Liver (tissue), 8 donors: ENCODE measurements at regions not wholly inside any gene's neighbourhood (a gene's known extent, or its start where the extent isn't known, plus 50 kb on each side); places are given as distances from the start of the nearest gene placed in this dataset.

Source experiments
- DNase-seq: peaks from one replicate; pipeline ENCODE4 v3.0.0-alpha.2; 2017; ENCODE audit warnings: low spot score
- H3K27ac ChIP-seq, 2 donors: one replicate each; pipeline ENCODE4 v1.7.0; 2013; ENCODE audit warnings: inconsistent platforms in 2 of 2, low read length in 2 of 2, control low read depth in 1 of 2, low read depth in 1 of 2, mild to moderate bottlenecking in 1 of 2
- H3K27me3 ChIP-seq, 4 donors: one replicate each; pipeline versions ENCODE4 v1.6.1 to v1.7.0; 2013; ENCODE audit warnings: low read length in 3 of 4, inconsistent platforms in 1 of 4, mild to moderate bottlenecking in 1 of 4, moderate library complexity in 1 of 4; ENCODE audit not compliant: control insufficient read depth in 4 of 4, insufficient read depth in 4 of 4
- H3K36me3 ChIP-seq, 4 donors: one replicate each; pipeline versions ENCODE4 v1.6.1 to v1.7.0; 2013; ENCODE audit warnings: low read length in 3 of 4, mild to moderate bottlenecking in 3 of 4, low read depth in 1 of 4, moderate library complexity in 1 of 4; ENCODE audit not compliant: control insufficient read depth in 4 of 4, insufficient read depth in 3 of 4
- H3K4me1 ChIP-seq, 4 donors: one replicate each; pipeline versions ENCODE4 v1.6.1 to v1.7.0; 2013; ENCODE audit warnings: low read length in 3 of 4, mild to moderate bottlenecking in 3 of 4, moderate library complexity in 1 of 4; ENCODE audit not compliant: control insufficient read depth in 4 of 4, insufficient read depth in 4 of 4
- H3K4me3 ChIP-seq, 3 donors: one replicate each; pipeline versions ENCODE4 v1.6.1 to v1.7.0; 2013; ENCODE audit warnings: low read length in 3 of 3, control low read depth in 1 of 3, low read depth in 1 of 3, mild to moderate bottlenecking in 1 of 3
- H3K9ac ChIP-seq, 2 donors: one replicate each; pipeline ENCODE4 v1.7.0; 2013; ENCODE audit warnings: low read length in 2 of 2, mild to moderate bottlenecking in 2 of 2, moderate library complexity in 2 of 2, control low read depth in 1 of 2, low read depth in 1 of 2
- H3K9me3 ChIP-seq, 4 donors: one replicate each; pipeline versions ENCODE4 v1.6.1 to v1.7.0; 2013; ENCODE audit warnings: low read length in 3 of 4; ENCODE audit not compliant: control insufficient read depth in 4 of 4
- ATF3 ChIP-seq: IDR thresholded peaks from 2 replicates; pipeline ENCODE4 v1.6.1; 2016; ENCODE audit warnings: antibody characterized with exemption
- CTCF ChIP-seq: fragments of 150-350 bp; IDR thresholded peaks from 2 replicates; pipeline ENCODE4 v1.5.1; 2017; ENCODE audit warnings: improper control_type of control experiment, low read depth, low read length; ENCODE audit not compliant: missing input control
- EGR1 ChIP-seq, 2 donors: IDR thresholded peaks; 2 replicates each; pipeline ENCODE4 v1.6.1; 2016 to 2018; ENCODE audit warnings: antibody characterized with exemption in 2 of 2, low read depth in 2 of 2
- FOXA1 ChIP-seq: IDR thresholded peaks from 2 replicates; pipeline ENCODE4 v1.6.1; 2016; ENCODE audit warnings: antibody characterized with exemption
- FOXA2 ChIP-seq: IDR thresholded peaks from 2 replicates; pipeline ENCODE4 v1.6.1; 2016; ENCODE audit warnings: antibody characterized with exemption
- GABPA ChIP-seq, 2 donors: IDR thresholded peaks in 1 of 2; conservative IDR thresholded peaks in 1 of 2; 2 replicates each; pipeline ENCODE4 v1.6.1; 2016; ENCODE audit warnings: antibody characterized with exemption in 2 of 2, mild to moderate bottlenecking in 1 of 2, moderate library complexity in 1 of 2
- HNF4A ChIP-seq, 2 donors: conservative IDR thresholded peaks; 2 replicates each; pipeline ENCODE4 v1.6.1; 2016; ENCODE audit warnings: antibody characterized with exemption in 2 of 2, mild to moderate bottlenecking in 2 of 2
- HNF4G ChIP-seq: IDR thresholded peaks from 2 replicates; pipeline ENCODE4 v1.6.1; 2016; ENCODE audit warnings: antibody characterized with exemption
- JUND ChIP-seq, 2 donors: IDR thresholded peaks; 2 replicates each; pipeline ENCODE4 v1.6.1; 2016; ENCODE audit warnings: antibody characterized with exemption in 2 of 2
- MAX ChIP-seq: IDR thresholded peaks from 2 replicates; pipeline ENCODE4 v1.6.1; 2016; ENCODE audit warnings: antibody characterized with exemption
- NR2F2 ChIP-seq: IDR thresholded peaks from 2 replicates; pipeline ENCODE4 v1.6.1; 2016; ENCODE audit warnings: antibody characterized with exemption
- RAD21 ChIP-seq, 2 donors: IDR thresholded peaks; 2 replicates each; pipeline ENCODE4 v1.6.1; 2016; ENCODE audit warnings: antibody characterized with exemption in 2 of 2, mild to moderate bottlenecking in 2 of 2
- REST ChIP-seq: IDR thresholded peaks from 2 replicates; pipeline ENCODE4 v1.6.1; 2016; ENCODE audit warnings: antibody characterized with exemption, mild to moderate bottlenecking
- RXRA ChIP-seq, 2 donors: IDR thresholded peaks; 2 replicates each; pipeline ENCODE4 v1.6.1; 2017 to 2018; ENCODE audit warnings: antibody characterized with exemption in 2 of 2, mild to moderate bottlenecking in 1 of 2
- SP1 ChIP-seq: IDR thresholded peaks from 2 replicates; pipeline ENCODE4 v1.6.1; 2018; ENCODE audit warnings: antibody characterized with exemption, mild to moderate bottlenecking
- TAF1 ChIP-seq: conservative IDR thresholded peaks from 2 replicates; pipeline ENCODE4 v1.6.1; 2016; ENCODE audit warnings: antibody characterized with exemption, mild to moderate bottlenecking
- YY1 ChIP-seq: IDR thresholded peaks from 2 replicates; pipeline ENCODE4 v1.6.1; 2016; ENCODE audit warnings: antibody characterized with exemption, mild to moderate bottlenecking
- WGBS: extraction: QIAGEN DNeasy Blood & Tissue Kit; methylation state at CpG from one replicate; pipeline ENCODE4 v1.1.7; 2013; 5-methylcytosine and 5-hydroxymethylcytosine counted together
- TF ChIP-seq, protein P1 (sequence below): IDR thresholded peaks from 2 replicates; pipeline ENCODE4 v1.6.1; 2016; ENCODE audit warnings: antibody characterized with exemption
- donor health status: healthy.
- donor health status: healthy.
- donor health status: healthy.
- donor health status: healthy.
- donor health status: healthy.

GRCh38 chr4:179872755-179873154 lies 2370.4 kb upstream of the TENM3 start:
- Histone ChIP-seq H3K9ac (no peak overlapping the region), H3K27ac (no peak overlapping the region), H3K4me3 (no peak overlapping the region), H3K9me3 (no peaks in the 10 kb centered on the region), H3K36me3 (no peaks in the 10 kb centered on the region), H3K4me1 (no peaks in the 10 kb centered on the region), H3K27me3 (peaks cover 0 to 3% (median 0%) of the 10 kb centered on the region in 4 donors)
- whole genome bisulfite sequencing, result 51% methylated on average over 3 of the region's 3 CpGs
- no peak for TF ChIP-seq YY1
- no peak for TF ChIP-seq REST
- TF ChIP-seq MAX, result no peak
- TF ChIP-seq JUND (IDR thresholded peaks at IDR 0.05), result no peak
- TF ChIP-seq ATF3, result no peak
- no peak for TF ChIP-seq SP1
- TF ChIP-seq EGR1 (IDR thresholded peaks at IDR 0.05; ENCODE audit: low read depth in 2 of 2), result no peak
- no peak for TF ChIP-seq HNF4A (conservative IDR thresholded peaks at IDR 0.05)
- TF ChIP-seq TAF1, result no peak
- no peak for TF ChIP-seq HNF4G
- TF ChIP-seq FOXA1, result no peak
- TF ChIP-seq RXRA (IDR thresholded peaks at IDR 0.05), result no peak
- no peak for TF ChIP-seq NR2F2
- no peak for TF ChIP-seq GABPA (IDR thresholded peaks at IDR 0.05 in 1 of 2, conservative IDR thresholded peaks at IDR 0.05 in 1 of 2)
- no peak for TF ChIP-seq CTCF
- TF ChIP-seq FOXA2, result no peak
- TF ChIP-seq, protein P1, sequence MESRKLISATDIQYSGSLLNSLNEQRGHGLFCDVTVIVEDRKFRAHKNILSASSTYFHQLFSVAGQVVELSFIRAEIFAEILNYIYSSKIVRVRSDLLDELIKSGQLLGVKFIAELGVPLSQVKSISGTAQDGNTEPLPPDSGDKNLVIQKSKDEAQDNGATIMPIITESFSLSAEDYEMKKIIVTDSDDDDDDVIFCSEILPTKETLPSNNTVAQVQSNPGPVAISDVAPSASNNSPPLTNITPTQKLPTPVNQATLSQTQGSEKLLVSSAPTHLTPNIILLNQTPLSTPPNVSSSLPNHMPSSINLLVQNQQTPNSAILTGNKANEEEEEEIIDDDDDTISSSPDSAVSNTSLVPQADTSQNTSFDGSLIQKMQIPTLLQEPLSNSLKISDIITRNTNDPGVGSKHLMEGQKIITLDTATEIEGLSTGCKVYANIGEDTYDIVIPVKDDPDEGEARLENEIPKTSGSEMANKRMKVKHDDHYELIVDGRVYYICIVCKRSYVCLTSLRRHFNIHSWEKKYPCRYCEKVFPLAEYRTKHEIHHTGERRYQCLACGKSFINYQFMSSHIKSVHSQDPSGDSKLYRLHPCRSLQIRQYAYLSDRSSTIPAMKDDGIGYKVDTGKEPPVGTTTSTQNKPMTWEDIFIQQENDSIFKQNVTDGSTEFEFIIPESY, result no peak
- no peak for TF ChIP-seq RAD21 (IDR thresholded peaks at IDR 0.05)
- DNase-seq, result no peak

DNA sequence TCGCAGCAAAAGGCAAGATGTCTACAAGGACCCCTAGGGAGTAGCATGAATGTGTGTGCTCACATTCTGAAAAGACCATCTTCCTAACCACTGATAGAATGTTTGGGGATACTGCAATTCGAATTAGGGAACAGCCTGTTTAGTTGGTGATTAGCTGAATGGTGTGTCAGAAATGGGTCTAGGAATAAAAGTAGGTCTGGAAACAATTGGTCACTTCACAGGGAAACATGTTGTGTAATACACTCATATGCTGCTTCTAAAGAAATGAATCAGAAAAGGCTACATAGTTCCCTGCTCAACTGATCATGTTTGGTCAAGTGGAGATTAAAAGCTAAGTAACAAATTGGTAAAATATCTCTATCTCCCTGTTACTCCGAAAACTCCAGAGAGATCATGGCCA lies 2362.4 kb upstream of the TENM3 start:
- H3K27me3 ChIP-seq, result no peaks in the 10 kb centered on the region
- no peaks in the 10 kb centered on the region for H3K9me3 ChIP-seq
- H3K9ac ChIP-seq, result no peak overlapping the region
- WGBS, result 46% methylated on average over 3 of the region's 3 CpGs
- H3K36me3 ChIP-seq, result no peaks in the 10 kb centered on the region
- DNase-seq, result no peak
- no peak overlapping the region for H3K4me3 ChIP-seq
- no peak overlapping the region for H3K27ac ChIP-seq
- H3K4me1 ChIP-seq, result no peaks in the 10 kb centered on the region
- TF ChIP-seq TAF1, result no peak
- no peak for TF ChIP-seq FOXA1
- TF ChIP-seq RAD21 (IDR thresholded peaks at IDR 0.05), result no peak
- no peak for TF ChIP-seq JUND (IDR thresholded peaks at IDR 0.05)
- no peak for TF ChIP-seq HNF4A (conservative IDR thresholded peaks at IDR 0.05)
- no peak for TF ChIP-seq CTCF
- TF ChIP-seq FOXA2, result no peak
- no peak for TF ChIP-seq RXRA (IDR thresholded peaks at IDR 0.05)
- TF ChIP-seq REST, result no peak
- TF ChIP-seq GABPA (IDR thresholded peaks at IDR 0.05 in 1 of 2, conservative IDR thresholded peaks at IDR 0.05 in 1 of 2), result no peak
- no peak for TF ChIP-seq YY1
- no peak for TF ChIP-seq MAX
- no peak for TF ChIP-seq SP1
- no peak for TF ChIP-seq NR2F2
